Breast epithelium (tissue), 3 donors: ENCODE measurements at regions not wholly inside any gene's neighbourhood (a gene's known extent, or its start where the extent isn't known, plus 50 kb on each side); places are given as distances from the start of the nearest gene placed in this dataset.

Experiments
- POLR2A ChIP-seq: fragments of 450-650 bp; IDR thresholded peaks from one replicate; pipeline ENCODE4 v1.6.1; 2016; ENCODE audit warnings: antibody characterized with exemption, mild to moderate bottlenecking, moderate library complexity
- POLR2AphosphoS5 ChIP-seq, 3 donors: sonication (generic); formaldehyde crosslinking; IDR thresholded peaks; one replicate each; pipeline ENCODE4 v1.6.1; 2017; ENCODE audit warnings: antibody characterized with exemption in 3 of 3
- TF ChIP-seq, protein P1 (sequence below), 3 donors: fragments of 450-650 bp; IDR thresholded peaks; one replicate each; pipeline ENCODE4 v1.5.1; 2016 to 2017; ENCODE audit warnings: antibody characterized with exemption in 3 of 3, mild to moderate bottlenecking in 3 of 3, moderate library complexity in 3 of 3

GRCh38 chr7:125254566-125254965 lies 324.9 kb upstream of the POT1 start:
- TF ChIP-seq POLR2AphosphoS5 (IDR thresholded peaks at IDR 0.05) (no peak), POLR2A (no peak)
- TF ChIP-seq, protein P1, sequence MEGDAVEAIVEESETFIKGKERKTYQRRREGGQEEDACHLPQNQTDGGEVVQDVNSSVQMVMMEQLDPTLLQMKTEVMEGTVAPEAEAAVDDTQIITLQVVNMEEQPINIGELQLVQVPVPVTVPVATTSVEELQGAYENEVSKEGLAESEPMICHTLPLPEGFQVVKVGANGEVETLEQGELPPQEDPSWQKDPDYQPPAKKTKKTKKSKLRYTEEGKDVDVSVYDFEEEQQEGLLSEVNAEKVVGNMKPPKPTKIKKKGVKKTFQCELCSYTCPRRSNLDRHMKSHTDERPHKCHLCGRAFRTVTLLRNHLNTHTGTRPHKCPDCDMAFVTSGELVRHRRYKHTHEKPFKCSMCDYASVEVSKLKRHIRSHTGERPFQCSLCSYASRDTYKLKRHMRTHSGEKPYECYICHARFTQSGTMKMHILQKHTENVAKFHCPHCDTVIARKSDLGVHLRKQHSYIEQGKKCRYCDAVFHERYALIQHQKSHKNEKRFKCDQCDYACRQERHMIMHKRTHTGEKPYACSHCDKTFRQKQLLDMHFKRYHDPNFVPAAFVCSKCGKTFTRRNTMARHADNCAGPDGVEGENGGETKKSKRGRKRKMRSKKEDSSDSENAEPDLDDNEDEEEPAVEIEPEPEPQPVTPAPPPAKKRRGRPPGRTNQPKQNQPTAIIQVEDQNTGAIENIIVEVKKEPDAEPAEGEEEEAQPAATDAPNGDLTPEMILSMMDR (IDR thresholded peaks at IDR 0.05), result no peak
